GM12878 (cell line): ENCODE measurements at regions not wholly inside any gene's neighbourhood (a gene's known extent, or its start where the extent isn't known, plus 50 kb on each side); places are given as distances from the start of the nearest gene placed in this dataset.

ENCODE experiments used
- ATAC-seq: fragments of 200-7000 bp; cut with Tn5 transposase; 3 replicates; pipeline ENCODE4 v1.9.1; 2020; ENCODE audit warnings: mild to moderate bottlenecking, moderate library complexity
- BruUV-seq: library from RNA; stranded (reverse); fragments of 400-500 nt; replicated peaks from 2 replicates; lab custom pipeline; 2021; lab: Mats Ljungman, UMichigan
- CTCF ChIA-PET: fragments of 300-600 bp; sonication (Branson Sonifier 250); formaldehyde crosslinking; extraction: SDS; loops from one replicate; lab custom pipeline; 2021; ENCODE audit warnings: inconsistent platforms; lab: Yijun Ruan, JAX
- POLR2A ChIA-PET: fragments of 350-600 bp; formaldehyde crosslinking; extraction: SDS; loops from one replicate; lab custom pipeline; 2021; ENCODE audit warnings: inconsistent platforms; lab: Charles Lee
- RAD21 ChIA-PET: fragments of 300-600 bp; sonication (Branson Sonifier 250); formaldehyde crosslinking; loops from one replicate; lab custom pipeline; 2023; ENCODE audit warnings: antibody characterized with exemption; ENCODE audit not compliant: unreplicated experiment; lab: Charles Lee
- SMC1A ChIA-PET: fragments of 300-600 bp; sonication (Branson Sonifier 250); formaldehyde crosslinking; loops from one replicate; lab custom pipeline; 2023; ENCODE audit not compliant: unreplicated experiment, uncharacterized antibody; lab: Charles Lee
- DNase-seq: peaks from one replicate; pipeline ENCODE4 v3.0.0-alpha.2; 2011; ENCODE audit warnings: low read depth, low spot score
- FAIRE-seq: peaks from 3 replicates; lab custom pipeline; 2011; peaks lifted over from hg19 to GRCh38; lab: Jason Lieb, UNC
- H2AFZ ChIP-seq: 2 replicates; pipeline ENCODE4 v1.6.0; 2011; ENCODE audit warnings: low read depth, low read length, control low read depth; ENCODE audit not compliant: control insufficient read depth
- H3K27ac ChIP-seq: 2 replicates; pipeline ENCODE4 v1.5.1; 2011; ENCODE audit warnings: control low read depth; ENCODE audit not compliant: control insufficient read depth, insufficient read depth
- H3K27me3 ChIP-seq, 2 experiments: replicated peaks in 1 of 2; 2 replicates each; pipeline versions ENCODE4 v1.6.0 to v1.6.1; 2011; ENCODE audit warnings: low read length in 1 of 2; ENCODE audit not compliant: control insufficient read depth in 2 of 2, insufficient read depth in 2 of 2
- H3K36me3 ChIP-seq, 2 experiments: 2 replicates each; pipeline ENCODE4 v1.5.1; 2011; ENCODE audit warnings: low read length in 1 of 2; ENCODE audit not compliant: control insufficient read depth in 2 of 2, insufficient read depth in 2 of 2
- H3K4me1 ChIP-seq: 2 replicates; pipeline ENCODE4 v1.6.1; 2011; ENCODE audit warnings: mild to moderate bottlenecking, low read length, moderate library complexity, mixed read lengths; ENCODE audit not compliant: control insufficient read depth, insufficient read depth
- H3K4me2 ChIP-seq: 2 replicates; pipeline ENCODE4 v1.6.0; 2011; ENCODE audit warnings: control low read depth; ENCODE audit not compliant: control insufficient read depth, insufficient read depth
- H3K4me3 ChIP-seq: fragments of 200-600 bp; sonication (generic); 2 replicates; pipeline ENCODE4 v1.5.1; 2016
- H3K79me2 ChIP-seq: 2 replicates; pipeline ENCODE4 v1.6.0; 2011; ENCODE audit warnings: low read length; ENCODE audit not compliant: control insufficient read depth, insufficient read depth
- H3K9ac ChIP-seq: 2 replicates; pipeline ENCODE4 v1.8.0; 2011; ENCODE audit warnings: low read length, control low read depth, mixed read lengths; ENCODE audit not compliant: control insufficient read depth, insufficient read depth
- H3K9me3 ChIP-seq: replicated peaks from 3 replicates; pipeline ENCODE4 v1.5.1; 2011; ENCODE audit warnings: mild to moderate bottlenecking, low read length; ENCODE audit not compliant: control insufficient read depth, insufficient read depth
- H4K20me1 ChIP-seq: 2 replicates; pipeline ENCODE4 v1.6.0; 2011; ENCODE audit not compliant: control insufficient read depth, insufficient read depth
- ASH2L ChIP-seq: fragments of 300-600, 200-600 bp; sonication (generic); IDR thresholded peaks from 2 replicates; pipeline ENCODE4 v1.6.1; 2017; ENCODE audit warnings: low read depth, mild to moderate bottlenecking, borderline replicate concordance
- BCL11A ChIP-seq: IDR thresholded peaks from 2 replicates; pipeline ENCODE4 v1.6.1; 2011; ENCODE audit warnings: low read depth, low read length
- BMI1 ChIP-seq: fragments of 450-650 bp; IDR thresholded peaks from 2 replicates; pipeline ENCODE4 v1.6.1; 2016; ENCODE audit warnings: mild to moderate bottlenecking, moderate library complexity, borderline replicate concordance
- EP300 ChIP-seq, 2 experiments: fragments of 150-350 bp in 1 of 2; IDR thresholded peaks; 2 replicates each; pipeline ENCODE4 v1.6.1; 2011 to 2012; ENCODE audit warnings: low read depth in 2 of 2, low read length in 2 of 2, borderline replicate concordance in 1 of 2, improper control_type of control experiment in 1 of 2, inconsistent platforms in 1 of 2; ENCODE audit not compliant: control insufficient read depth in 1 of 2
- HDAC6 ChIP-seq: fragments of 200-600 bp; sonication (generic); IDR thresholded peaks from one replicate; pipeline ENCODE4 v1.8.0; 2017; ENCODE audit warnings: antibody characterized with exemption; ENCODE audit not compliant: unreplicated experiment
- HDGF ChIP-seq: fragments of 450-650 bp; IDR thresholded peaks from 2 replicates; pipeline ENCODE4 v1.6.1; 2016; ENCODE audit warnings: antibody characterized with exemption
- HSF1 ChIP-seq: fragments of 150-350 bp; IDR thresholded peaks from 2 replicates; pipeline ENCODE4 v1.6.1; 2014; ENCODE audit warnings: mild to moderate bottlenecking, low read depth, low read length
- MTA2 ChIP-seq: fragments of 450-650 bp; IDR thresholded peaks from 2 replicates; pipeline ENCODE4 v1.6.1; 2016; ENCODE audit warnings: low read depth, mild to moderate bottlenecking, moderate library complexity
- MXI1 ChIP-seq: fragments of 150-350 bp; IDR thresholded peaks from 2 replicates; pipeline ENCODE4 v1.6.1; 2011; ENCODE audit warnings: low read depth, mild to moderate bottlenecking, inconsistent platforms, low read length, improper control_type of control experiment
- NFYA ChIP-seq: IDR thresholded peaks from 2 replicates; pipeline ENCODE4 v1.6.1; 2011; ENCODE audit warnings: low read depth, mild to moderate bottlenecking, low read length, improper control_type of control experiment, borderline replicate concordance
- NFYB ChIP-seq: IDR thresholded peaks from 2 replicates; pipeline ENCODE4 v1.6.1; 2011; ENCODE audit warnings: low read depth, mild to moderate bottlenecking, low read length, improper control_type of control experiment, moderate library complexity; ENCODE audit not compliant: insufficient read depth
- NRF1 ChIP-seq: conservative IDR thresholded peaks from 2 replicates; pipeline ENCODE4 v1.6.1; 2011; ENCODE audit warnings: mild to moderate bottlenecking, low read depth, low read length, improper control_type of control experiment
- PAX5 ChIP-seq: IDR thresholded peaks from 2 replicates; pipeline ENCODE4 v1.6.1; 2011; ENCODE audit warnings: low read depth, low read length, borderline replicate concordance
- PAX8 ChIP-seq: fragments of 450-650 bp; IDR thresholded peaks from 2 replicates; pipeline ENCODE4 v1.6.1; 2017; ENCODE audit warnings: mild to moderate bottlenecking, moderate library complexity
- RBBP5 ChIP-seq: fragments of 200-600 bp; sonication (generic); conservative IDR thresholded peaks from 2 replicates; pipeline ENCODE4 v1.6.1; 2016
- RCOR1 ChIP-seq: conservative IDR thresholded peaks from 2 replicates; pipeline ENCODE4 v1.6.1; 2012; ENCODE audit warnings: low read depth, low read length, improper control_type of control experiment
- REST ChIP-seq: IDR thresholded peaks from 2 replicates; pipeline ENCODE4 v1.6.1; 2012; ENCODE audit warnings: mild to moderate bottlenecking, low read depth, low read length
- TARDBP ChIP-seq: IDR thresholded peaks from 2 replicates; pipeline ENCODE4 v1.6.1; 2016; ENCODE audit warnings: borderline replicate concordance
- WGBS: methylation state at CpG from one replicate; pipeline ENCODE4 v1.1.6; 2016; ENCODE audit warnings: low lambda C conversion rate; ENCODE audit not compliant: insufficient replicate concordance, insufficient coverage; ENCODE audit errors: missing lambda C conversion rate; 5-methylcytosine and 5-hydroxymethylcytosine counted together
- in situ Hi-C: fragments of 300-500 bp; cut with MboI; formaldehyde crosslinking; loops from 9 replicates; pipeline ENCODE4 v1.14.3; 2018; ENCODE audit warnings: mixed read lengths
- intact Hi-C: fragments of 100-400 bp; cut with micrococcal nuclease; formaldehyde crosslinking; loops from one replicate; pipeline ENCODE4 v1.14.2; 2022; ENCODE audit not compliant: unreplicated experiment
- TF ChIP-seq, protein P1 (sequence below): IDR thresholded peaks from 2 replicates; pipeline ENCODE4 v1.6.1; 2011; ENCODE audit warnings: mild to moderate bottlenecking, low read depth, low read length, moderate library complexity; ENCODE audit not compliant: insufficient replicate concordance

GRCh38 chr21:16378525-16378924 lies 648.7 kb downstream of the USP25 start (continued):
- TF ChIP-seq HSF1 = no peak
- no peak for TF ChIP-seq RCOR1
- no peak for TF ChIP-seq PAX5
- TF ChIP-seq, protein P1, sequence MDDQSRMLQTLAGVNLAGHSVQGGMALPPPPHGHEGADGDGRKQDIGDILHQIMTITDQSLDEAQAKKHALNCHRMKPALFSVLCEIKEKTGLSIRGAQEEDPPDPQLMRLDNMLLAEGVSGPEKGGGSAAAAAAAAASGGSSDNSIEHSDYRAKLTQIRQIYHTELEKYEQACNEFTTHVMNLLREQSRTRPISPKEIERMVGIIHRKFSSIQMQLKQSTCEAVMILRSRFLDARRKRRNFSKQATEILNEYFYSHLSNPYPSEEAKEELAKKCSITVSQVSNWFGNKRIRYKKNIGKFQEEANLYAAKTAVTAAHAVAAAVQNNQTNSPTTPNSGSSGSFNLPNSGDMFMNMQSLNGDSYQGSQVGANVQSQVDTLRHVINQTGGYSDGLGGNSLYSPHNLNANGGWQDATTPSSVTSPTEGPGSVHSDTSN = no peak
- no peak for TF ChIP-seq MXI1
- no peak for TF ChIP-seq BMI1
- TF ChIP-seq EP300 (IDR thresholded peaks at IDR 0.05; ENCODE audit: borderline replicate concordance in 1 of 2, control insufficient read depth in 1 of 2, low read depth in 2 of 2, low read length in 2 of 2) = no peak
- no peak for TF ChIP-seq ASH2L
- no peak for TF ChIP-seq MTA2
- TF ChIP-seq PAX8 = no peak
- TF ChIP-seq NFYB = no peak

- Histone ChIP-seq H3K9ac (no peak overlapping the region), H3K79me2 (no peaks in the 10 kb centered on the region), H3K4me2 (no peak overlapping the region), H3K4me3 (no peak overlapping the region), H4K20me1 (no peaks in the 10 kb centered on the region), H3K27ac (no peak overlapping the region), H3K4me1 (no peaks in the 10 kb centered on the region), H3K36me3 (no peaks in the 10 kb centered on the region), H3K27me3 (no peaks in the 10 kb centered on the region), H2AFZ (no peak overlapping the region), H3K9me3 (no peaks in the 10 kb centered on the region)
- SMC1A ChIA-PET = no interaction called here
- RAD21 ChIA-PET = no interaction called here
- WGBS = 24% methylated on average over 4 of the region's 4 CpGs
- POLR2A ChIA-PET = no interaction called here
- in situ Hi-C loops (no loop called here), intact Hi-C loops (no loop called here)
- DNase-seq (no peak), FAIRE-seq (no peak), ATAC-seq (no peak)
- BruUV-seq = no TSS peak
- CTCF ChIA-PET = interaction anchor here (0.7 kb wide), 1 partner anchor 1816 kb away, joined by 3 read pairs; no protein-coding TSS in a partner anchor
- TF ChIP-seq REST (no peak), TARDBP (no peak), NFYA (no peak), RBBP5 (no peak), HDAC6 (no peak), NRF1 (no peak), BCL11A (no peak), HDGF (no peak), MTA2 (no peak)
Measured at GRCh38 chr21:16388291-16388690, 658.5 kb downstream of the USP25 start.
